MCF 10A (cell line): ENCODE measurements at regions not wholly inside any gene's neighbourhood (a gene's known extent, or its start where the extent isn't known, plus 50 kb on each side); places are given as distances from the start of the nearest gene placed in this dataset.

Experiments used
- BruUV-seq: library from RNA; stranded (reverse); fragments of 400-500 nt; replicated peaks from 2 replicates; lab custom pipeline; 2021; lab: Mats Ljungman, UMichigan
- CTCF ChIA-PET: fragments of 300-600 bp; sonication (Branson Sonifier 250); formaldehyde crosslinking; extraction: SDS; loops from one replicate; lab custom pipeline; 2021; ENCODE audit warnings: antibody characterized with exemption, inconsistent platforms; lab: Yijun Ruan, JAX
- POLR2A ChIA-PET: fragments of 300-600, 350-650 bp; sonication (Branson Sonifier 250); formaldehyde crosslinking; extraction: SDS; loops from one replicate; lab custom pipeline; 2020; ENCODE audit warnings: antibody characterized with exemption, inconsistent platforms; lab: Yijun Ruan, JAX
- DNase-seq: peaks from one replicate; pipeline ENCODE4 v3.0.0-alpha.2; 2018; ENCODE audit not compliant: unreplicated experiment
- H3K27ac Mint-ChIP-seq: one replicate; pipeline ENCODE4 v1.8.0; 2022; ENCODE audit warnings: mild to moderate bottlenecking, low read depth, mixed read lengths; ENCODE audit not compliant: unreplicated experiment
- H3K27me3 Mint-ChIP-seq: one replicate; pipeline ENCODE4 v1.8.0; 2022; ENCODE audit warnings: mixed read lengths; ENCODE audit not compliant: insufficient read depth, unreplicated experiment
- H3K36me3 Mint-ChIP-seq: one replicate; pipeline ENCODE4 v1.8.0; 2022; ENCODE audit warnings: mild to moderate bottlenecking, moderate library complexity, mixed read lengths; ENCODE audit not compliant: insufficient read depth, unreplicated experiment
- H3K4me1 Mint-ChIP-seq: one replicate; pipeline ENCODE4 v1.8.0; 2022; ENCODE audit warnings: mixed read lengths; ENCODE audit not compliant: insufficient read depth, unreplicated experiment
- H3K4me3 Mint-ChIP-seq: one replicate; pipeline ENCODE4 v1.8.0; 2022; ENCODE audit warnings: mild to moderate bottlenecking, moderate library complexity, mixed read lengths; ENCODE audit not compliant: unreplicated experiment
- H3K9me3 Mint-ChIP-seq: one replicate; pipeline ENCODE4 v1.8.0; 2022; ENCODE audit warnings: mixed read lengths; ENCODE audit not compliant: unreplicated experiment
- intact Hi-C: fragments of 100-400 bp; cut with micrococcal nuclease; formaldehyde crosslinking; loops from 2 replicates; pipeline ENCODE4 v1.14.1; 2022
- TF ChIP-seq, protein P1 (sequence below): fragments of 200-600 bp; IDR thresholded peaks from one replicate; pipeline ENCODE4 v1.8.0; 2022; ENCODE audit warnings: antibody characterized with exemption, mild to moderate bottlenecking; ENCODE audit not compliant: unreplicated experiment

- H3K27me3 Mint-ChIP-seq: no peaks in the 10 kb centered on the region
- ChIA-PET CTCF (interaction anchor here (0.6 to 5.7 kb wide), 8 partner anchors 10 to 639 kb away, joined by 4 to 35 read pairs (median 8); no protein-coding TSS in a partner anchor), POLR2A (interaction anchor here (0.6 to 5.4 kb wide), 3 partner anchors 11 to 1436 kb away, joined by 4 to 42 read pairs (median 6); no protein-coding TSS in a partner anchor)
- H3K9me3 Mint-ChIP-seq: no peaks in the 10 kb centered on the region
- H3K4me3 Mint-ChIP-seq: no peak overlapping the region
- H3K4me1 Mint-ChIP-seq: peaks cover 48% of the 10 kb centered on the region
- H3K27ac Mint-ChIP-seq: peak overlapping the region; percentile 44
- no peak for DNase-seq
- no TSS peak for BruUV-seq
- intact Hi-C loops: no loop called here
- TF ChIP-seq, protein P1, sequence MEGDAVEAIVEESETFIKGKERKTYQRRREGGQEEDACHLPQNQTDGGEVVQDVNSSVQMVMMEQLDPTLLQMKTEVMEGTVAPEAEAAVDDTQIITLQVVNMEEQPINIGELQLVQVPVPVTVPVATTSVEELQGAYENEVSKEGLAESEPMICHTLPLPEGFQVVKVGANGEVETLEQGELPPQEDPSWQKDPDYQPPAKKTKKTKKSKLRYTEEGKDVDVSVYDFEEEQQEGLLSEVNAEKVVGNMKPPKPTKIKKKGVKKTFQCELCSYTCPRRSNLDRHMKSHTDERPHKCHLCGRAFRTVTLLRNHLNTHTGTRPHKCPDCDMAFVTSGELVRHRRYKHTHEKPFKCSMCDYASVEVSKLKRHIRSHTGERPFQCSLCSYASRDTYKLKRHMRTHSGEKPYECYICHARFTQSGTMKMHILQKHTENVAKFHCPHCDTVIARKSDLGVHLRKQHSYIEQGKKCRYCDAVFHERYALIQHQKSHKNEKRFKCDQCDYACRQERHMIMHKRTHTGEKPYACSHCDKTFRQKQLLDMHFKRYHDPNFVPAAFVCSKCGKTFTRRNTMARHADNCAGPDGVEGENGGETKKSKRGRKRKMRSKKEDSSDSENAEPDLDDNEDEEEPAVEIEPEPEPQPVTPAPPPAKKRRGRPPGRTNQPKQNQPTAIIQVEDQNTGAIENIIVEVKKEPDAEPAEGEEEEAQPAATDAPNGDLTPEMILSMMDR: no peak
- H3K36me3 Mint-ChIP-seq: peaks cover 12% of the 10 kb centered on the region
Measured at GRCh38 chr3:159865041-159865579, 123.5 kb upstream of the IL12A start.

GRCh38 chr3:159866201-159866746 lies 122.4 kb upstream of the IL12A start:
- POLR2A ChIA-PET: interaction anchor here (0.5 to 5.4 kb wide), 6 partner anchors 9 to 78 kb away, joined by 3 to 42 read pairs (median 3); no protein-coding TSS in a partner anchor
- H3K4me3 Mint-ChIP-seq: no peak overlapping the region
- no peak for DNase-seq

GRCh38 chr3:159867372-159867771 lies 121.3 kb upstream of the IL12A start:
- peak overlapping the region; percentile 31 for H3K27ac Mint-ChIP-seq
- CTCF ChIA-PET: interaction anchor here (1.1 to 5.7 kb wide), 4 partner anchors 8 to 136 kb away, joined by 3 to 35 read pairs (median 10); no protein-coding TSS in a partner anchor
- BruUV-seq: TSS peak; percentile 17

More at GRCh38 chr3:159866201-159866746, 122.4 kb upstream of the IL12A start:
- BruUV-seq: no TSS peak
- CTCF ChIA-PET: interaction anchor here (0.7 to 5.7 kb wide), 12 partner anchors 9 to 1769 kb away, joined by 3 to 35 read pairs (median 6); no protein-coding TSS in a partner anchor
- intact Hi-C loops: no loop called here
- Mint-ChIP-seq H3K27ac (peak overlapping the region; percentile 44), H3K36me3 (peaks cover 12% of the 10 kb centered on the region), H3K9me3 (no peaks in the 10 kb centered on the region), H3K27me3 (no peaks in the 10 kb centered on the region), H3K4me1 (peaks cover 37% of the 10 kb centered on the region)
- TF ChIP-seq, protein P1: no peak

More at GRCh38 chr3:159867372-159867771, 121.3 kb upstream of the IL12A start:
- no peak for DNase-seq
- intact Hi-C loops: no loop called here
- no peaks in the 10 kb centered on the region for H3K9me3 Mint-ChIP-seq
- TF ChIP-seq, protein P1: no peak
- POLR2A ChIA-PET: interaction anchor here (0.9 kb wide), 1 partner anchor 14 kb away, joined by 3 read pairs; no protein-coding TSS in a partner anchor
- H3K27me3 Mint-ChIP-seq: no peaks in the 10 kb centered on the region
- H3K4me1 Mint-ChIP-seq: peaks cover 32% of the 10 kb centered on the region
- no peak overlapping the region for H3K4me3 Mint-ChIP-seq
- peaks cover 16% of the 10 kb centered on the region for H3K36me3 Mint-ChIP-seq
